IPS-18c (cell line): ENCODE measurements at regions not wholly inside any gene's neighbourhood (a gene's known extent, or its start where the extent isn't known, plus 50 kb on each side); places are given as distances from the start of the nearest gene placed in this dataset.
"Not testable (repeated sequence)": the region's sequence is repeated elsewhere in the genome, so short reads cannot be mapped to it uniquely, and the experiment has no call there.

Experiments used
- H3K4me3 ChIP-seq: 2 replicates; pipeline ENCODE4 v1.7.0; 2013; ENCODE audit warnings: low read depth, mild to moderate bottlenecking, low read length, moderate library complexity; ENCODE audit not compliant: insufficient read depth
- H3K9me3 ChIP-seq: one replicate; pipeline ENCODE4 v1.6.1; 2013; ENCODE audit warnings: mild to moderate bottlenecking, low read length, moderate library complexity; ENCODE audit not compliant: control insufficient read depth, insufficient read depth

- Histone ChIP-seq H3K4me3 (no peak overlapping the region), H3K9me3 (no peaks in the 10 kb centered on the region)
These were observed 822.1 kb upstream of the SORCS1 start for GRCh38 chr10:107986571-107986970.

GRCh38 chr10:107984581-107984980 lies 820.1 kb upstream of the SORCS1 start:
- no peak overlapping the region for H3K4me3 ChIP-seq
- no peaks in the 10 kb centered on the region for H3K9me3 ChIP-seq

- Histone ChIP-seq H3K4me3 (no peak overlapping the region), H3K9me3 (no peaks in the 10 kb centered on the region)
These were observed 819.6 kb upstream of the SORCS1 start for GRCh38 chr10:107984149-107984548.

GRCh38 chr10:107978455-107978854 lies 813.9 kb upstream of the SORCS1 start:
- no peak overlapping the region for H3K4me3 ChIP-seq

GRCh38 chr10:107971973-107972372 lies 807.5 kb upstream of the SORCS1 start:
- H3K4me3 ChIP-seq: no peak overlapping the region
- H3K9me3 ChIP-seq: no peaks in the 10 kb centered on the region

More at GRCh38 chr10:107978455-107978854, 813.9 kb upstream of the SORCS1 start:
- H3K9me3 ChIP-seq: no peaks in the 10 kb centered on the region

GRCh38 chr10:107971411-107971810 lies 806.9 kb upstream of the SORCS1 start:
- no peak overlapping the region for H3K4me3 ChIP-seq
- no peaks in the 10 kb centered on the region for H3K9me3 ChIP-seq

- H3K4me3 ChIP-seq: no peak overlapping the region
- H3K9me3 ChIP-seq: no peaks in the 10 kb centered on the region
These were observed 806.0 kb upstream of the SORCS1 start for GRCh38 chr10:107970512-107970911.

GRCh38 chr10:107969936-107970335 lies 805.4 kb upstream of the SORCS1 start:
- Histone ChIP-seq H3K4me3 (no peak overlapping the region), H3K9me3 (no peaks in the 10 kb centered on the region)

- H3K9me3 ChIP-seq: no peaks in the 10 kb centered on the region
- no peak overlapping the region for H3K4me3 ChIP-seq
These were observed 802.3 kb upstream of the SORCS1 start for GRCh38 chr10:107966826-107967225.

GRCh38 chr10:107952649-107953556 lies 788.4 kb upstream of the SORCS1 start:
- H3K9me3 ChIP-seq: peaks cover 2% of the 10 kb centered on the region
- no peak overlapping the region for H3K4me3 ChIP-seq

- not testable (repeated sequence) for H3K9me3 ChIP-seq, H3K4me3 ChIP-seq
These were observed 786.0 kb upstream of the SORCS1 start for GRCh38 chr10:107950411-107951062.

- Histone ChIP-seq H3K4me3 (no peak overlapping the region), H3K9me3 (no peaks in the 10 kb centered on the region)
These were observed 778.3 kb upstream of the SORCS1 start for GRCh38 chr10:107942826-107943225.

- Histone ChIP-seq H3K9me3 (no peaks in the 10 kb centered on the region), H3K4me3 (no peak overlapping the region)
These were observed 768.6 kb upstream of the SORCS1 start for GRCh38 chr10:107933076-107933475.

- H3K9me3 ChIP-seq: no peaks in the 10 kb centered on the region
- H3K4me3 ChIP-seq: no peak overlapping the region
These were observed 767.3 kb upstream of the SORCS1 start for GRCh38 chr10:107931808-107932207.

- Histone ChIP-seq H3K9me3 (no peaks in the 10 kb centered on the region), H3K4me3 (no peak overlapping the region)
These were observed 765.5 kb upstream of the SORCS1 start for GRCh38 chr10:107930037-107930436.

- H3K9me3 ChIP-seq: no peaks in the 10 kb centered on the region
- no peak overlapping the region for H3K4me3 ChIP-seq
These were observed 760.0 kb upstream of the SORCS1 start for GRCh38 chr10:107924458-107924857.

- H3K4me3 ChIP-seq: no peak overlapping the region
These were observed 755.2 kb upstream of the SORCS1 start for GRCh38 chr10:107919626-107920235.

GRCh38 chr10:107918171-107918570 lies 753.7 kb upstream of the SORCS1 start:
- H3K9me3 ChIP-seq: no peaks in the 10 kb centered on the region
- H3K4me3 ChIP-seq: no peak overlapping the region

More at GRCh38 chr10:107919626-107920235, 755.2 kb upstream of the SORCS1 start:
- H3K9me3 ChIP-seq: no peaks in the 10 kb centered on the region
